GM21717 (cell line): ENCODE measurements at regions not wholly inside any gene's neighbourhood (a gene's known extent, or its start where the extent isn't known, plus 50 kb on each side); places are given as distances from the start of the nearest gene placed in this dataset.
"Not testable (repeated sequence)": the region's sequence is repeated elsewhere in the genome, so short reads cannot be mapped to it uniquely, and the experiment has no call there.

Experiments
- ATAC-seq: cut with Tn5 transposase; IDR thresholded peaks from one replicate; pipeline ENCODE4 v1.9.1; 2021; ENCODE audit warnings: mild to moderate bottlenecking, moderate library complexity; ENCODE audit not compliant: unreplicated experiment

- not testable (repeated sequence) for ATAC-seq
Measured at GRCh38 chr16:29153307-29153706, 168.5 kb downstream of the LAT start.

- not testable (repeated sequence) for ATAC-seq
Measured at GRCh38 chr16:29152544-29153031, 167.7 kb downstream of the LAT start.

- ATAC-seq: no peak
Measured at GRCh38 chr16:29151317-29151716, 166.5 kb downstream of the LAT start.

GRCh38 chr16:29149912-29150311 is 165.1 kb downstream of the LAT start:
- ATAC-seq: not testable (repeated sequence)

- no peak for ATAC-seq
Measured at GRCh38 chr16:29148867-29149272, 164.0 kb downstream of the LAT start.

- no peak for ATAC-seq
Measured at GRCh38 chr16:29148131-29148691, 163.4 kb downstream of the LAT start.

- ATAC-seq: not testable (repeated sequence)
Measured at GRCh38 chr16:29147710-29148109, 162.9 kb downstream of the LAT start.

GRCh38 chr16:29146808-29147643 is 162.2 kb downstream of the LAT start:
- ATAC-seq: not testable (repeated sequence)

GRCh38 chr16:29146266-29146665 is 161.4 kb downstream of the LAT start:
- no peak for ATAC-seq

- not testable (repeated sequence) for ATAC-seq
Measured at GRCh38 chr16:29145486-29146225, 160.8 kb downstream of the LAT start.

GRCh38 chr16:29145086-29145485 is 160.2 kb downstream of the LAT start:
- not testable (repeated sequence) for ATAC-seq

- not testable (repeated sequence) for ATAC-seq
Measured at GRCh38 chr16:29144669-29145062, 159.8 kb downstream of the LAT start.

GRCh38 chr16:29143739-29144668 is 159.2 kb downstream of the LAT start:
- not testable (repeated sequence) for ATAC-seq

- not testable (repeated sequence) for ATAC-seq
Measured at GRCh38 chr16:29142506-29142905, 157.7 kb downstream of the LAT start.

GRCh38 chr16:29141586-29142324 is 156.9 kb downstream of the LAT start:
- no peak for ATAC-seq

- ATAC-seq: not testable (repeated sequence)
Measured at GRCh38 chr16:29141121-29141520, 156.3 kb downstream of the LAT start.

GRCh38 chr16:29139901-29140855 is 155.3 kb downstream of the LAT start:
- ATAC-seq: not testable (repeated sequence)

GRCh38 chr16:29139261-29139802 is 154.5 kb downstream of the LAT start:
- ATAC-seq: no peak
